ENCODE measurements at regions not wholly inside any gene's neighbourhood (a gene's known extent, or its start where the extent isn't known, plus 50 kb on each side); places are given as distances from the start of the nearest gene placed in this dataset.

- H3K4me1 ChIP-seq (ENCODE audit: control insufficient read depth in 4 of 4, insufficient read depth in 4 of 4, low read length in 3 of 4), result no peaks in the 10 kb centered on the region
- H3K36me3 ChIP-seq (ENCODE audit: control insufficient read depth in 4 of 4, insufficient read depth in 3 of 4, low read depth in 1 of 4, low read length in 3 of 4), result no peaks in the 10 kb centered on the region
- no peak for DNase-seq (ENCODE audit: low spot score)
- peaks cover 0 to 2% (median 0%) of the 10 kb centered on the region in 4 donors for H3K9me3 ChIP-seq (ENCODE audit: control insufficient read depth in 4 of 4, low read length in 3 of 4)
- no peak overlapping the region for H3K27ac ChIP-seq (ENCODE audit: low read depth in 1 of 2, low read length in 2 of 2)
- WGBS, result 72% methylated on average over 3 of the region's 3 CpGs
- H3K9ac ChIP-seq (ENCODE audit: low read depth in 1 of 2, low read length in 2 of 2), result no peak overlapping the region
- H3K27me3 ChIP-seq (ENCODE audit: control insufficient read depth in 4 of 4, insufficient read depth in 4 of 4, low read length in 3 of 4), result no peaks in the 10 kb centered on the region
- no peak for TF ChIP-seq ZBTB33 (IDR thresholded peaks at IDR 0.05)
- TF ChIP-seq ATF3 (IDR thresholded peaks at IDR 0.05), result no peak
- TF ChIP-seq NR2F2 (IDR thresholded peaks at IDR 0.05), result no peak
- TF ChIP-seq HNF4G (IDR thresholded peaks at IDR 0.05), result no peak
- no peak for TF ChIP-seq TAF1 (conservative IDR thresholded peaks at IDR 0.05)
- H3K4me3 ChIP-seq (ENCODE audit: low read depth in 1 of 3, low read length in 3 of 3), result no peak overlapping the region
Observed at GRCh38 chr5:125896368-125896767, 526.8 kb upstream of the GRAMD2B start.

- Histone ChIP-seq H3K27me3 (ENCODE audit: control insufficient read depth in 4 of 4, insufficient read depth in 4 of 4, low read length in 3 of 4) (no peaks in the 10 kb centered on the region), H3K9ac (ENCODE audit: low read depth in 1 of 2, low read length in 2 of 2) (no peak overlapping the region), H3K36me3 (ENCODE audit: control insufficient read depth in 4 of 4, insufficient read depth in 3 of 4, low read depth in 1 of 4, low read length in 3 of 4) (no peaks in the 10 kb centered on the region), H3K9me3 (ENCODE audit: control insufficient read depth in 4 of 4, low read length in 3 of 4) (peaks cover 0 to 2% (median 0%) of the 10 kb centered on the region in 4 donors), H3K4me3 (ENCODE audit: low read depth in 1 of 3, low read length in 3 of 3) (no peak overlapping the region), H3K27ac (ENCODE audit: low read depth in 1 of 2, low read length in 2 of 2) (no peak overlapping the region), H3K4me1 (ENCODE audit: control insufficient read depth in 4 of 4, insufficient read depth in 4 of 4, low read length in 3 of 4) (no peaks in the 10 kb centered on the region)
- no peak for TF ChIP-seq HNF4A (conservative IDR thresholded peaks at IDR 0.05)
- TF ChIP-seq GABPA (IDR thresholded peaks at IDR 0.05 in 1 of 2, conservative IDR thresholded peaks at IDR 0.05 in 1 of 2), result no peak
- no peak for TF ChIP-seq JUND (IDR thresholded peaks at IDR 0.05)
- TF ChIP-seq CTCF (IDR thresholded peaks at IDR 0.05; ENCODE audit: low read depth, low read length, missing input control), result no peak
- TF ChIP-seq FOXA2 (IDR thresholded peaks at IDR 0.05), result no peak
- TF ChIP-seq SP1 (IDR thresholded peaks at IDR 0.05), result no peak
- TF ChIP-seq MAX (IDR thresholded peaks at IDR 0.05), result no peak
- no peak for TF ChIP-seq REST (IDR thresholded peaks at IDR 0.05)
- TF ChIP-seq ATF3 (IDR thresholded peaks at IDR 0.05), result no peak
- no peak for TF ChIP-seq HNF4G (IDR thresholded peaks at IDR 0.05)
- no peak for DNase-seq (ENCODE audit: low spot score)
Observed at GRCh38 chr5:125897089-125897488, 526.1 kb upstream of the GRAMD2B start.

Measured in liver (tissue), 8 donors.